ENCODE measurements at regions not wholly inside any gene's neighbourhood (a gene's known extent, or its start where the extent isn't known, plus 50 kb on each side); places are given as distances from the start of the nearest gene placed in this dataset.

DNA sequence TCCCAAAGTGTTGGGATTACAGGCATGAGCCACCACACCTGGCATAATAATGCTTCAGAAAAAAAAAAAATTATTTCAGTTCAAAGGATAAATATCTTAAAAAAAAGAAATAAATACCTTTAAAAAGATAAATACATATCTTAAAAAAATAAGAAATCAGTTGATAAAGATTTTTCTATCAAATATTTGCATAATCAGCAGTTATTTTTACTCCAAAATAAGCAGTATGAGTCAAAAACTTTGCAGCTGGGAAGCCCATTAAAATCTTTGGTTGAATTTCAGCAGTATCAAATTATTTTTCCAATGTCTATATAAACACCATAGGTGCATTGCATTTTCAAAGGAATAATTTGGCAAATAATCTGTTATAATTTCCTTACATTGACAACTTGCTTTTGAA is 202.5 kb downstream of the KBTBD8 start (continued):
- no peak for TF ChIP-seq ZBTB33 (IDR thresholded peaks at IDR 0.05)
- TF ChIP-seq, protein P1, sequence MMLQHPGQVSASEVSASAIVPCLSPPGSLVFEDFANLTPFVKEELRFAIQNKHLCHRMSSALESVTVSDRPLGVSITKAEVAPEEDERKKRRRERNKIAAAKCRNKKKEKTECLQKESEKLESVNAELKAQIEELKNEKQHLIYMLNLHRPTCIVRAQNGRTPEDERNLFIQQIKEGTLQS (IDR thresholded peaks at IDR 0.05) = no peak
- TF ChIP-seq, protein P2, sequence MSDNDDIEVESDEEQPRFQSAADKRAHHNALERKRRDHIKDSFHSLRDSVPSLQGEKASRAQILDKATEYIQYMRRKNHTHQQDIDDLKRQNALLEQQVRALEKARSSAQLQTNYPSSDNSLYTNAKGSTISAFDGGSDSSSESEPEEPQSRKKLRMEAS (IDR thresholded peaks at IDR 0.05) = no peak
- TF ChIP-seq RXRA (IDR thresholded peaks at IDR 0.05) = no peak
- TF ChIP-seq YY1 (IDR thresholded peaks at IDR 0.05) = no peak
- TF ChIP-seq JUND (IDR thresholded peaks at IDR 0.05) = no peak
- no peak for TF ChIP-seq FOXA1 (IDR thresholded peaks at IDR 0.05)
- no peak for TF ChIP-seq HNF4A (conservative IDR thresholded peaks at IDR 0.05)

- DNase-seq (ENCODE audit: low spot score) = no peak
- Histone ChIP-seq H3K27ac (ENCODE audit: low read depth in 1 of 2, low read length in 2 of 2) (no peak overlapping the region), H3K4me1 (ENCODE audit: control insufficient read depth in 4 of 4, insufficient read depth in 4 of 4, low read length in 3 of 4) (no peaks in the 10 kb centered on the region), H3K9me3 (ENCODE audit: control insufficient read depth in 4 of 4, low read length in 3 of 4) (no peaks in the 10 kb centered on the region), H3K27me3 (ENCODE audit: control insufficient read depth in 4 of 4, insufficient read depth in 4 of 4, low read length in 3 of 4) (no peaks in the 10 kb centered on the region), H3K36me3 (ENCODE audit: control insufficient read depth in 4 of 4, insufficient read depth in 3 of 4, low read depth in 1 of 4, low read length in 3 of 4) (no peaks in the 10 kb centered on the region), H3K4me3 (ENCODE audit: low read depth in 1 of 3, low read length in 3 of 3) (no peak overlapping the region), H3K9ac (ENCODE audit: low read depth in 1 of 2, low read length in 2 of 2) (no peak overlapping the region)
- 87% methylated on average over 2 of the region's 2 CpGs for WGBS
- TF ChIP-seq, protein P1 (IDR thresholded peaks at IDR 0.05) = no peak
- TF ChIP-seq YY1 (IDR thresholded peaks at IDR 0.05) (no peak), FOXA1 (IDR thresholded peaks at IDR 0.05) (no peak), ZBTB33 (IDR thresholded peaks at IDR 0.05) (no peak), GABPA (IDR thresholded peaks at IDR 0.05 in 1 of 2, conservative IDR thresholded peaks at IDR 0.05 in 1 of 2) (no peak), RAD21 (IDR thresholded peaks at IDR 0.05) (no peak), HNF4A (conservative IDR thresholded peaks at IDR 0.05) (no peak), SP1 (IDR thresholded peaks at IDR 0.05) (no peak), FOXA2 (IDR thresholded peaks at IDR 0.05) (no peak), TAF1 (conservative IDR thresholded peaks at IDR 0.05) (no peak)
- TF ChIP-seq, protein P2 (IDR thresholded peaks at IDR 0.05) = no peak
Measured at GRCh38 chr3:67201026-67201425, 202.9 kb downstream of the KBTBD8 start.

DNA sequence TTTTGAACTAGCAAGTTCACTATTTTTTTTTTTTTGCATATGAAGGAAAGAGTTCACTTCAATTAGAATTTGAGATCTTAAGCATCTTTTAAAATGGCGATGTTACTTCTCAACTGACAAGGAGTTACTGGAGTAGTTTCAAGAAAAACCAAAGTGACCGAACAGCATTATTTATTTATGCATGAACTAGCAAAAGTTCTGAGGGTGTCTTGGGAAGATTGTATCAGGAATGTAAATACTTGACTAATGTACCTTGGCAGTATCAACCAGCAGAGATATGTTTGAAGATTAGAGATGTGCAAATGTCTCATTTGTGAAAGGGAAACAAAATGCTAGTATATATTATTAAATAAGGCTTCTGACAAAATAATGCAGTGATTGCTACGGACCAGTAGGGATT is 203.9 kb downstream of the KBTBD8 start:
- no peaks in the 10 kb centered on the region for H3K9me3 ChIP-seq (ENCODE audit: control insufficient read depth in 4 of 4, low read length in 3 of 4)
- no peak overlapping the region for H3K27ac ChIP-seq (ENCODE audit: low read depth in 1 of 2, low read length in 2 of 2)
- no peak overlapping the region for H3K4me3 ChIP-seq (ENCODE audit: low read depth in 1 of 3, low read length in 3 of 3)
- 76% methylated on average over 3 of the region's 3 CpGs for WGBS
- H3K36me3 ChIP-seq (ENCODE audit: control insufficient read depth in 4 of 4, insufficient read depth in 3 of 4, low read depth in 1 of 4, low read length in 3 of 4) = no peaks in the 10 kb centered on the region
- no peak for DNase-seq (ENCODE audit: low spot score)
- no peaks in the 10 kb centered on the region for H3K27me3 ChIP-seq (ENCODE audit: control insufficient read depth in 4 of 4, insufficient read depth in 4 of 4, low read length in 3 of 4)
- no peak overlapping the region for H3K9ac ChIP-seq (ENCODE audit: low read depth in 1 of 2, low read length in 2 of 2)
- H3K4me1 ChIP-seq (ENCODE audit: control insufficient read depth in 4 of 4, insufficient read depth in 4 of 4, low read length in 3 of 4) = no peaks in the 10 kb centered on the region
- TF ChIP-seq SP1 (IDR thresholded peaks at IDR 0.05) (no peak), REST (IDR thresholded peaks at IDR 0.05) (no peak), TAF1 (conservative IDR thresholded peaks at IDR 0.05) (no peak), NR2F2 (IDR thresholded peaks at IDR 0.05) (no peak), EGR1 (IDR thresholded peaks at IDR 0.05; ENCODE audit: low read depth in 2 of 2) (no peak), HNF4G (IDR thresholded peaks at IDR 0.05) (no peak), GABPA (IDR thresholded peaks at IDR 0.05 in 1 of 2, conservative IDR thresholded peaks at IDR 0.05 in 1 of 2) (no peak), FOXA1 (IDR thresholded peaks at IDR 0.05) (no peak), RXRA (IDR thresholded peaks at IDR 0.05) (no peak), HNF4A (conservative IDR thresholded peaks at IDR 0.05) (no peak), JUND (IDR thresholded peaks at IDR 0.05) (no peak), FOXA2 (IDR thresholded peaks at IDR 0.05) (no peak), ZBTB33 (IDR thresholded peaks at IDR 0.05) (no peak), YY1 (IDR thresholded peaks at IDR 0.05) (no peak)
- TF ChIP-seq, protein P2 (IDR thresholded peaks at IDR 0.05) = no peak
